Naive B cell (primary cell): ENCODE measurements at regions not wholly inside any gene's neighbourhood (a gene's known extent, or its start where the extent isn't known, plus 50 kb on each side); places are given as distances from the start of the nearest gene placed in this dataset.

ENCODE experiments used
- ATAC-seq, 2 donors: fragments of 150-1000 bp; cut with Tn5 transposase; 2 replicates each; pipeline ENCODE4 v1.10.0; 2021; ENCODE audit warnings: low read depth in 2 of 2, mild to moderate bottlenecking in 2 of 2, moderate library complexity in 2 of 2
- DNase-seq: peaks from one replicate; pipeline ENCODE4 v3.0.0; 2022
- H3K27ac Mint-ChIP-seq, 6 donors: one replicate each; pipeline ENCODE4 v1.8.0; 2020 to 2022; ENCODE audit warnings: mild to moderate bottlenecking in 6 of 6, mixed read lengths in 6 of 6, moderate library complexity in 5 of 6, inconsistent platforms in 2 of 6
- H3K27me3 Mint-ChIP-seq, 3 donors: one replicate each; pipeline ENCODE4 v1.8.0; 2021 to 2022; ENCODE audit warnings: mixed read lengths in 3 of 3, mild to moderate bottlenecking in 1 of 3
- H3K36me3 Mint-ChIP-seq, 2 donors: one replicate each; pipeline ENCODE4 v1.8.0; 2020 to 2022; ENCODE audit warnings: mixed read lengths in 2 of 2, inconsistent platforms in 1 of 2, mild to moderate bottlenecking in 1 of 2
- H3K4me1 Mint-ChIP-seq, 3 donors: one replicate each; pipeline ENCODE4 v1.8.0; 2020 to 2022; ENCODE audit warnings: mixed read lengths in 3 of 3, inconsistent platforms in 1 of 3, mild to moderate bottlenecking in 1 of 3, moderate library complexity in 1 of 3
- H3K4me3 Mint-ChIP-seq, 8 donors: one replicate each; pipeline ENCODE4 v1.8.0; 2020 to 2022; ENCODE audit warnings: mild to moderate bottlenecking in 8 of 8, mixed read lengths in 8 of 8, moderate library complexity in 8 of 8, inconsistent platforms in 2 of 8
- H3K9me3 Mint-ChIP-seq, 7 donors: one replicate each; pipeline ENCODE4 v1.8.0; 2020 to 2022; ENCODE audit warnings: mixed read lengths in 7 of 7, mild to moderate bottlenecking in 5 of 7, inconsistent platforms in 2 of 7, moderate library complexity in 1 of 7

DNA sequence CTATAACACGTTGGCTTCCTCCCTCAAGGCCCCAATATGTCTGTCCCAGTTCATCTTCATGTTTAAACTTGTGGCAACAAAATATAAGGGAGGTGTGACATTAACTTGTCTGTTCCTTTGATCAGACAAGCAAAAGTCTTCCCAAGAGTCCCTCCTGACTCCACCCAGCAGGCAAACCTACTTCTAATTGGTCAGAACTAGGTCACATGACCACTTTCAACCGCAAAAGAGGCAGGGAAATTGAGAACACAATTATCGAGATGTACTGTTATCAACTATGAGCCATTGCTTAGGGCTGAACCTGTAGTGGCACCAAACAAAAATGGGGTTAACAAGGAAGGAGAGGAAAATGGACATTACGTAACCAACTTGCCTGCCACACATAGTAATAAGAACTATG is 246.8 kb upstream of the TET2 start:
- Mint-ChIP-seq H3K4me1 (no peaks in the 10 kb centered on the region), H3K4me3 (no peak overlapping the region), H3K27ac (no peak overlapping the region), H3K27me3 (peaks cover 5 to 9% (median 8%) of the 10 kb centered on the region in 3 donors), H3K9me3 (peaks cover 0 to 8% (median 5%) of the 10 kb centered on the region in 7 donors), H3K36me3 (no peaks in the 10 kb centered on the region)
- ATAC-seq (no peak), DNase-seq (no peak)

DNA sequence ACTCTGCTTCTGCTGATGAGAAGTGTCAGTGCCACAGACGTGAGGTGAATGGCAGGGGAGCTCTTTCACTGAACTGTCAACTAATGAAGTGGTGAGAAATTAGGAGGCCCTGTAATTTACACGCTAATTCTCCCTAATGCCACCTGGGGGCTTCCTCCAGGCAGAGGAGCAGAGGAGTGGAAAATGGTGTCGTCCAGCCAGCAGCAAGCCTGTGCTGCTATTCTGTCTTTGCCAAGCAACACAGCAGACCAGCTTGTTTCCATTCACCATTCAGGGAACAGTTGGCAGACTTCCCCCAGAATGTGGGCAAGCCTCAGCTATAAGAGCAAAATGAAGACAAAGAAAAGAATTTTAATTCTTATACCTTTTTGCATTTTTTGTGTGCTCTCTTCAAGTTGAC is 245.2 kb upstream of the TET2 start:
- H3K27me3 Mint-ChIP-seq: peaks cover 5 to 9% (median 9%) of the 10 kb centered on the region in 3 donors
- no peaks in the 10 kb centered on the region for H3K36me3 Mint-ChIP-seq
- H3K4me1 Mint-ChIP-seq: no peaks in the 10 kb centered on the region
- peaks cover 0 to 8% (median 5%) of the 10 kb centered on the region in 7 donors for H3K9me3 Mint-ChIP-seq
- no peak overlapping the region for H3K27ac Mint-ChIP-seq
- no peak for DNase-seq
- no peak for ATAC-seq
- no peak overlapping the region for H3K4me3 Mint-ChIP-seq

DNA sequence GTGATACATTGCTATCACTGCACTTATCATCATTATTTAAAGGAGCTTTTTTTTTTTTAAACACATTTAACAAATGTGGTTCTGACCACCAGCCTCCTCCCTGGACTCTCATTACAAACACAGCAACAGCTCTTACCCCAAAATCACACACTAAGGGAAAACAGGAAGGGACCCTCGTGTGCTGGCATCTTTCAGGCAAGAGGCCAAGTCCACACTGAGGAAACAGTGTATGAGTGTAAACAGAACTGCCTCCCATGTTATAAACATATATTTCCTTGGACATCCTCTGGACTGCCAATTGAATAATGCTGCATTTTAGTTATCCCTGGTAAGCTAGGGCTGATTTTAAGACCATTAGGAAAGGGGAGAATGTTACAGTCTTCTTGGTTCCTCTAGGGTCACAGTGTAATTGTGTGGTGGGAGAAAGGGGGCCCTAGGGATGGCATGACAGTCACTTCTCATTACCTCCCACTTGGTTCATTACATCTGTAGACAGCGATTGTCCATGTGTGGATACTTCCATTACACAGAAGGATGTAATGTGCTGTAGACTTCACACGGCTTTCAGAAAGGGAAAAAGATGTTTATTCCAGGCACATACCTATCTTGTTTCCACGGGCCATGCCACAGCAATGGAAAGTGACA is 244.6 kb upstream of the TET2 start:
- no peaks in the 10 kb centered on the region for H3K4me1 Mint-ChIP-seq
- no peak for DNase-seq

DNA sequence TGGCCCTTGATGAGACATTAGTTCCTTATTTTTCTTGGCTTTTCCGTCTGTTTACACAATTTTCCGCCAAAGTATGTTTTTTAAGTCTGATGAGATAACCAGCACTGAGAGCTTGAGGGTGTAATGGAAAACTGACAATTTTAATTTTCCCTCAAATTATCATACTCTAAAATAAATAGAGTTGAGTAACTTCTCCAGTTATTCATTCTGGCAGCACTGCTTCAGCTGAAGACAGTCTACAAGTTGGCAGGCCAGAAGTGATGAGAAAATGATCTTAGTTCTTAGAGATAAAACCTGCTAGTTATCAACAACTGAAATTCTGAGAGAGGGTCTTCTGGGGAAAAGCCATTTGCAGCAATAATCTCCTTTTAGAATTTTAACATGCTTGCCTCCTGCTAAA is 241.6 kb upstream of the TET2 start:
- no peaks in the 10 kb centered on the region for H3K36me3 Mint-ChIP-seq

More for the DNA sequence above, 244.6 kb upstream of the TET2 start:
- no peaks in the 10 kb centered on the region for H3K36me3 Mint-ChIP-seq
- peaks cover 5 to 16% (median 9%) of the 10 kb centered on the region in 3 donors for H3K27me3 Mint-ChIP-seq
- no peak for ATAC-seq
- no peak overlapping the region for H3K27ac Mint-ChIP-seq
- H3K9me3 Mint-ChIP-seq: peaks cover 0 to 8% (median 5%) of the 10 kb centered on the region in 7 donors
- peak overlapping the region in 1 of 8 donors; percentile 13 for H3K4me3 Mint-ChIP-seq

DNA sequence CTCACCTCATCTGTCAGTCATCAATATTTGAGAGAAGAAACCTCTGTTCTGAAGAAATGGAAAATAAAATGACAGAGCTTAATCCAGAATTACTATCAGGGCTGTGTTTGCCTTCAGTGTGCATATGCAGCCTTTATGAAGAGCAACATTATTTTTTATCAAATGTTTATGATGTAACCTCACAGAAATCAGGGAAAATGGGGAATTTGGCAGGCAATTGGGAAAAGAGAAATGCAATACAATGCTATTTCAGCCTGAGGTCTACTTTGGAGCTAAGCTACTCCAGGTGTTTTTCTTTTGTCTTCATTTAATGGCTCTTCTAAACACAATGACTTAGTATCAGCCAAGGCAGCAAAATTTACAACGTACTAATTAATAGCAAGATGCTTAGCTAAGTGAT is 241.1 kb upstream of the TET2 start:
- no peak overlapping the region for H3K27ac Mint-ChIP-seq
- peaks cover 5 to 16% (median 9%) of the 10 kb centered on the region in 3 donors for H3K27me3 Mint-ChIP-seq
- no peaks in the 10 kb centered on the region for H3K36me3 Mint-ChIP-seq
- ATAC-seq (no peak), DNase-seq (no peak)
- no peak overlapping the region for H3K4me3 Mint-ChIP-seq
- H3K9me3 Mint-ChIP-seq: peaks cover 0 to under 1% (median 0%) of the 10 kb centered on the region in 7 donors
- H3K4me1 Mint-ChIP-seq: no peaks in the 10 kb centered on the region

More for the DNA sequence above, 241.6 kb upstream of the TET2 start:
- Mint-ChIP-seq H3K27ac (no peak overlapping the region), H3K27me3 (peaks cover 5 to 16% (median 9%) of the 10 kb centered on the region in 3 donors), H3K4me3 (no peak overlapping the region), H3K9me3 (peaks cover 0 to 3% (median 0%) of the 10 kb centered on the region in 7 donors), H3K4me1 (no peaks in the 10 kb centered on the region)
- DNase-seq (no peak), ATAC-seq (no peak)

DNA sequence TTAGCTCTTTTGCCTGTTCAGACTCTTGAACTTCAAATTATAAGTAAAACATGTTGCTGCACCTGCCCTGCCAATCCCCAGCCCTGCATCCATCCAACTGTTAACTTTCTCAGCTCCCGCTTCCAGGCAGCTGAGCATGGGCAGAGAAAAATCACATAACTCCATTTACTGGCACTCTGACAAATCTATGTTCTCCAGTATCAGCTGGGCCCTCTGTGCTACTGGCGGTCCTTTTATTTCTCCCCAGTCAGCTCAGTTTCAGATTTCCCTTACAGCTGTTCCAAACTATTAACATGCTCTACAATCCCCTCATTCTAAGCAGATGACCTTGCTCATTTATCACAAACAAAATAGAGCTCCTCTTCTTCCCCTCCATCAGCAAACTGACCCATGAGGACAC is 240.4 kb upstream of the TET2 start:
- Mint-ChIP-seq H3K36me3 (no peaks in the 10 kb centered on the region), H3K27ac (no peak overlapping the region), H3K9me3 (no peaks in the 10 kb centered on the region), H3K4me1 (no peaks in the 10 kb centered on the region), H3K27me3 (peaks cover 5 to 16% (median 9%) of the 10 kb centered on the region in 3 donors), H3K4me3 (peak overlapping the region in 1 of 8 donors; percentile 30)
- no peak for ATAC-seq
- DNase-seq: no peak

DNA sequence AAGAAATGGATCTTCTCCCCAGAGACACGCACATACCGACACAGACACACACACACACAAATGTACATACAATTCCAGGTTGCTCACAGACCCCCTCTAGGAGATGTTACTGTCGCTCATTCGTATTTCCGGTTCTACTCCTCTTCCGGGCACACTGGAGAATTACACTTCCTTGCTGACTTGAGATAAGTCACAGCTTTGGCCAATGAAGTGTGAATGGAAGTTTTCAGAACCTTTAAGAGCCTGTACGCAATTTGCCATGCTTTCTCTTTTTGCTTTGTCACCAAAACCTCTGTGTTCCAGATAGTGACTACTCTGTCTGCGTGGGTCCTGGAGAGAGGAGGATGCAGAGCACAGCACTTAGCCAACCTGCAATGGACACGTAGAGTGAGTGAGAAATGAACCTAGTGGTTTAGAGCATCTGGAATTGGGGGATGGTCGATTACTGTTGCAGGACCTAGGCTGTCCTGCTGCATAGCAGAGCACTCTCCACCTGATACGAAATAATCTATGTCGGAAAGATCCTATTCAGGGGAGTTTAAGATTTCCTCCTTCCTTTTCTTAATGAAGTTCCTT is 239.5 kb upstream of the TET2 start:
- Mint-ChIP-seq H3K4me1 (no peaks in the 10 kb centered on the region), H3K9me3 (no peaks in the 10 kb centered on the region), H3K27me3 (peaks cover 5 to 16% (median 5%) of the 10 kb centered on the region in 3 donors), H3K27ac (peak overlapping the region in 1 of 6 donors; percentile 80), H3K36me3 (no peaks in the 10 kb centered on the region), H3K4me3 (no peak overlapping the region)
- DNase-seq: no peak
- no peak for ATAC-seq

DNA sequence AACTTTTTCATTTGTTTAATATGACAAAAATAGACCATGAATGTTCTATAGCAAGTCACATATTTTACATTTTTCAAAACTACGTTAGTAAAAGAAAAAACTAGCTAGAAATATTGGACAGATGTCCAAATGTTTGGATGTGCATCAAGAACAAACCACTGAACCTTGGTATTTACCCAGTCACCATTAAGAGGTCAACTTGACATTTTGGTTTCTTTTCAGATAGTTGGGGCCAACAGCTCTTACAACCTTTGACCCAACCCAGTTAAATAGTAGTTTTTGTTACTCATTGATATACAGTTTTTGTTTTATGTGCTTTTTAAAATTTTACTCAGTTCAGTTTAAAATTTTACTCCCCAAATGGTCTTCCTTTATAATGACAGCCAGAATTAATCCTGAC is 238.7 kb upstream of the TET2 start:
- peaks cover 5 to 16% (median 5%) of the 10 kb centered on the region in 3 donors for H3K27me3 Mint-ChIP-seq
- H3K36me3 Mint-ChIP-seq: no peaks in the 10 kb centered on the region
- no peak for DNase-seq
- no peak overlapping the region for H3K4me3 Mint-ChIP-seq
- H3K27ac Mint-ChIP-seq: no peak overlapping the region
- H3K9me3 Mint-ChIP-seq: peaks cover 0 to 3% (median 2%) of the 10 kb centered on the region in 7 donors
- no peak for ATAC-seq
- no peaks in the 10 kb centered on the region for H3K4me1 Mint-ChIP-seq

DNA sequence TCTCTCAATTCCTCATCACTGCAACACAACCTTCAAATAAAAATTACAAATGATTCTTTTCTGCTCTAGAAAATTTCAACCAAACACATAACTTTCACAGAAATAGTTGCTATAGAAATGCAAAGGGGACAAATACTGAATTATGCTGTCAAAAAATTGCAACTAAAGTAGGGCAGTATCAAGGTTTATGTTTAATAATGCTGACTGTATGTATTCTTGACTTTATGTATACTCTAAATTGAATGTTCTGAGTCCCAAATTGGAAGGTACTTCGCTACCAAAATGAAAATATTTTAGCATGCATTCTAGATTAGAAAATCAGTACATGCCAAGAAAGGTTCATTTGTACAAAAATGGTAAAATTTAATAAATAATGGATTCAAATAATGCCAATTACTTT is 237.3 kb upstream of the TET2 start:
- no peak for DNase-seq
- H3K4me1 Mint-ChIP-seq: no peaks in the 10 kb centered on the region
- H3K36me3 Mint-ChIP-seq: no peaks in the 10 kb centered on the region
- no peak overlapping the region for H3K27ac Mint-ChIP-seq
- H3K9me3 Mint-ChIP-seq: peaks cover 0 to 4% (median 3%) of the 10 kb centered on the region in 7 donors
- H3K4me3 Mint-ChIP-seq: no peak overlapping the region
- no peak for ATAC-seq
- H3K27me3 Mint-ChIP-seq: peaks cover 0 to 8% (median 0%) of the 10 kb centered on the region in 3 donors

DNA sequence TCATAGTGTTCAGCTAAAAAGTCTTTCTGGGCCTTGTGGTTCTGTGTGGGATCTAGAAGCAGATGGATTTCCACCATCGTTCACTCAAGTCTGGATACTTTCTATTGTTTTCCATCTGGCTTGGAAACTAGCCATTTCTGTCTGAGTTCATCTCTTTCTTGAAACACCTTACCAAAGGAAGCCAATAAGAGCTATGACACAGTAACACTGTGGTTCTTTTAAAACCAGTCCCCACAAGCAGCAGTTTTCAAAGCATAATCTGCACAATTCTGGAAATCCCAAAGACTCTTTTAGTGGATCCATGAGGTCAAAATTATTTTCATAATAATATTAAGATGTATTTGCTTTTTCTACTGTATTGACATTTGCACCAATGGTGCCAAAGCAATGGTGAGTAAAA is 234.2 kb upstream of the TET2 start:
- no peak for ATAC-seq
- Mint-ChIP-seq H3K4me3 (no peak overlapping the region), H3K27me3 (peaks cover 0 to 5% (median 0%) of the 10 kb centered on the region in 3 donors), H3K27ac (no peak overlapping the region), H3K36me3 (no peaks in the 10 kb centered on the region), H3K9me3 (peaks cover 0 to 4% (median 3%) of the 10 kb centered on the region in 7 donors), H3K4me1 (no peaks in the 10 kb centered on the region)
- DNase-seq: no peak

DNA sequence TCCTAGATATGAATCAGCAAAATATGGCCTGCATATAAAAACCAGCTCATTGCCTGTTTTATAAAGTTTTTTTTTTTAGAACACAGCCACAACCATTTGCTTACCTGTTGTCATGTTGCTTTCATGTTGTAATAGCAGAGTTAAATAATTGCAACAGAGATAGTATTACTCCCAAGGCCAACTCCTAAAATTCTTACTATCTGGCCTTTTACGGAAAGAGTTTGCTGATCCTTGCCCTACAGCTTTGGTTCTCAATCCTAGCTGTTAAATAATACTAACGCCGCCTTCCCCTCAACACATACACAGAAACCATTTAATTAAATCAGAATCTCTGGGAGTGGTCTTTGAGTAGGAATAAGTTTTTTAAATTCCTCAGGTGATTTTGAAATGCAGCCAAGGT is 231.3 kb upstream of the TET2 start:
- peaks cover 0 to 4% (median 3%) of the 10 kb centered on the region in 7 donors for H3K9me3 Mint-ChIP-seq
- no peaks in the 10 kb centered on the region for H3K36me3 Mint-ChIP-seq
- DNase-seq (no peak), ATAC-seq (no peak)
- H3K4me1 Mint-ChIP-seq: no peaks in the 10 kb centered on the region
- peaks cover 0 to 5% (median 0%) of the 10 kb centered on the region in 3 donors for H3K27me3 Mint-ChIP-seq
- no peak overlapping the region for H3K4me3 Mint-ChIP-seq
- H3K27ac Mint-ChIP-seq: no peak overlapping the region

DNA sequence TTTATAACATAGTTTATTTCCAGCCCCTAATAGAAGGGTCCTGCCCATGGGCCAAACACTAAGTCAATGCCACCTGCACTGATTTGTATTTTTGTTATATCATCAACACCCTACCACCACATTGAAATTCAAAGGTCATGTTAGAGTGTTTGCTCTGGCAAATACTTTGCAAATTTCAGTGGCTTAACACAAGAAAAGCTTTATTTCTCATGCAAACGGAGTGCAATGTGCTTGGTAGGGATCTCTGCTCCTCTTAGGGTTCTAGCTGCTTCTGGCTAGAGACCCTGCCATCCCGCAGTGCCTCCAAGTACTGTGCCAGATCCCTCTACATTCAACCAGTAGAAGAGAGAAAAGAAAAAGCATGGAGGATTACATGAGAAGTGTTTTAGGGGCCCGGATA is 230.8 kb upstream of the TET2 start:
- Mint-ChIP-seq H3K36me3 (no peaks in the 10 kb centered on the region), H3K9me3 (peaks cover 0 to 4% (median 3%) of the 10 kb centered on the region in 7 donors), H3K27ac (no peak overlapping the region), H3K4me1 (no peaks in the 10 kb centered on the region), H3K27me3 (peaks cover 0 to 5% (median 0%) of the 10 kb centered on the region in 3 donors), H3K4me3 (no peak overlapping the region)
- DNase-seq (no peak), ATAC-seq (no peak)

DNA sequence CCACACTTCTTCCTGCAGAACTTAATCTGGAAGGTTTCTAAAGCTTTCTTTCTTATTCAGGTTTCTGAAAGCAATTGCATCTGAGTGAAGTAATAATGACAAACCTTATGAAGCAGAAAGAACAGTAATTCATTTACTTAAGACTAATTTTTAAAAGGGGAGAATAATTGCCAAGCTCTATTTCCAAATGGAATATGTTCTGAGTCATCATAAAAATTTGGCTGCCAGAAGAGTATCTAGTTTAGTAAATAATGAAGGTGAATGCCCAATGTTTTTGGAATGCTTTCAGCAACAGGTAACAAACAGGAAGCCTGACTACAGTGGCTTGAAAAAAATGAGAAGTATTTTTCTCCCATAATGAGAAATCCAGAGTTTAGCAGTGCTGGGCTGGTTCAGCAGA is 227.3 kb upstream of the TET2 start:
- Mint-ChIP-seq H3K27me3 (peaks cover 0 to 5% (median 0%) of the 10 kb centered on the region in 3 donors), H3K4me3 (no peak overlapping the region), H3K27ac (no peak overlapping the region), H3K4me1 (no peaks in the 10 kb centered on the region), H3K36me3 (no peaks in the 10 kb centered on the region), H3K9me3 (no peaks in the 10 kb centered on the region)
- DNase-seq (no peak), ATAC-seq (no peak)

DNA sequence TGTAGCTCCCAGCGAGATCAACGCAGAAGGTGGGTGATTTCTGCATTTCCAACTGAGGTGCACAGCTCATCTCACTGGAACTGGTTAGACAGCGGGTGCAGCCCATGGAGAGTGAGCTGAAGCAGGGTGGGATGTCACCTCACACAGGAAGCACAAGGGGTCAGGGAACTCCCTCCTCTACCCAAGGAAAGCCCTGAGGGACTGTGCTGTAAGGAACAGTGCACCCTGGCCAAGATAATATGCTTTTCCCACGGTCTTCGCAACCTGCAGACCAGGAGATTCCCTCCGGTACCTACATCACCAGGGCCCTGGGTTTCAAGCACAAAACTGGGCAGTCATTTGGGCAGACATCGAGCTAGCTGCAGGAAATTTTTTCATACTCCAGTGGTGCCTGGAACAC is 216.4 kb upstream of the TET2 start:
- Mint-ChIP-seq H3K27ac (peak overlapping the region in 4 of 6 donors; percentile 15 to 79 (median 56)), H3K36me3 (peaks cover 0 to 8% of the 10 kb centered on the region in 2 donors), H3K4me3 (peak overlapping the region in 5 of 8 donors; percentile 40 to 84 (median 53)), H3K4me1 (peaks cover 12 to 24% (median 22%) of the 10 kb centered on the region in 3 donors), H3K27me3 (peaks cover 0 to 10% (median 0%) of the 10 kb centered on the region in 3 donors), H3K9me3 (peaks cover 0 to 10% (median 6%) of the 10 kb centered on the region in 7 donors)
- ATAC-seq (no peak), DNase-seq (no peak)
